ENCODE measurements at regions not wholly inside any gene's neighbourhood (a gene's known extent, or its start where the extent isn't known, plus 50 kb on each side); places are given as distances from the start of the nearest gene placed in this dataset.

DNA sequence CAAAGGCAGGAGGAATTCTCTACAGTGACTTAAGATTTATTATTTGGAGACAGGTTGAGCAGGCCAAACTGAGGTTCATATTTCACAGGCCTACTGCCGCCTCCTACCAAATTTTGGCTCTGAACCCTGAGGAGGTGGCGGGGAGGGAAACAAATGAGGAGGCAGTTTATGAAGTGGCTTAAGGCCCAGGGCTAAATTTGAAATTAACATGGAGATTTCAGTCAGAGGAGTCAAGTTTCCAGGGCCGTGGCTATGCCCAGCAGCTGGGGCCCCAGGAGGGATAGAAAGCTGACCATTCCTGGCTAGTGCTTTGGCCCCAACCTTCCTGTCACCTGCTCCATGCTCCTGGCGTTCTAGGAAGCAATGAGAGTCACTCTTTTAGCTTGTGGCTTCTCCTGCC, 73.4 kb upstream of the ARHGAP36 start:
- no peaks in the 10 kb centered on the region for H3K9me3 ChIP-seq (ENCODE audit: insufficient read depth, low read depth, low read length)
- no peaks in the 10 kb centered on the region for H4K20me1 ChIP-seq (ENCODE audit: insufficient read depth, low read length, poor library complexity, severe bottlenecking)
- no peak overlapping the region for H3K4me3 ChIP-seq (ENCODE audit: low read length, poor library complexity, severe bottlenecking)
- H3K36me3 ChIP-seq (ENCODE audit: insufficient read depth, low read length): no peaks in the 10 kb centered on the region
- H3K4me2 ChIP-seq (ENCODE audit: low read depth, low read length, poor library complexity, severe bottlenecking): no peak overlapping the region
- H3K9ac ChIP-seq (ENCODE audit: low read depth, low read length, poor library complexity, severe bottlenecking): no peak overlapping the region
- H3K4me1 ChIP-seq (ENCODE audit: insufficient read depth, low read length, poor library complexity, severe bottlenecking): no peaks in the 10 kb centered on the region
- H2AFZ ChIP-seq (ENCODE audit: low read length): no peak overlapping the region
- no peak for TF ChIP-seq EZH2phosphoT487 (IDR thresholded peaks at IDR 0.05; ENCODE audit: borderline replicate concordance)
- TF ChIP-seq CTCF (conservative IDR thresholded peaks at IDR 0.05; ENCODE audit: low read length): no peak
- H3K9me2 ChIP-seq (replicated peaks; ENCODE audit: low read depth, low read length): no peaks in the 10 kb centered on the region
- H3F3A ChIP-seq (ENCODE audit: low read depth): no peaks in the 10 kb centered on the region
- no peaks in the 10 kb centered on the region for H3K27me3 ChIP-seq (ENCODE audit: insufficient read depth, low read length, poor library complexity, severe bottlenecking)
- no peaks in the 10 kb centered on the region for H3K79me2 ChIP-seq (ENCODE audit: insufficient read depth, low read length)

DNA sequence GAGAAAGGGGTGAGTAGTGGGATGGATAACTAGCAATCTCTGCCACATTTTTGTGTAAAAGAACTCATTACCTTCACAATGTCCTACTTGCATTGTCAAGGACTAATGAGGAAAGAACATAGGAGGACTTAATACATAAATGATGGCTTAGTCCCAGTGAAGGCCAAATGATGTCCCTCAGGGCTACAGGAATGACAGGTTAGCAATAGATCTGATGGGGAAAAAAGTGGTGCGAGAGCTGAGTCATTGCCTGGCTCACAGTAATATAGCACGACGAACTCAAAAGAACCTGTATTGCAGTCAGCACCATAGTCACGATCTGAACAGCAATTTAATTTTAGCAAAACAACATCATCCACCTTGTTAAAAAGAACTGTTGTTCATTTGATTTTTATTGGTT, 70.9 kb upstream of the ARHGAP36 start:
- H3K9me3 ChIP-seq (ENCODE audit: insufficient read depth, low read depth, low read length): no peaks in the 10 kb centered on the region
- H3K4me3 ChIP-seq (ENCODE audit: low read length, poor library complexity, severe bottlenecking): no peak overlapping the region
- H3K36me3 ChIP-seq (ENCODE audit: insufficient read depth, low read length): no peaks in the 10 kb centered on the region
- no peak for TF ChIP-seq EZH2phosphoT487 (IDR thresholded peaks at IDR 0.05; ENCODE audit: borderline replicate concordance)
- no peak for TF ChIP-seq CTCF (conservative IDR thresholded peaks at IDR 0.05; ENCODE audit: low read length)
- no peaks in the 10 kb centered on the region for H3K27me3 ChIP-seq (ENCODE audit: insufficient read depth, low read length, poor library complexity, severe bottlenecking)
- H3K9me2 ChIP-seq (replicated peaks; ENCODE audit: low read depth, low read length): no peaks in the 10 kb centered on the region
- H4K20me1 ChIP-seq (ENCODE audit: insufficient read depth, low read length, poor library complexity, severe bottlenecking): no peaks in the 10 kb centered on the region
- H3K9ac ChIP-seq (ENCODE audit: low read depth, low read length, poor library complexity, severe bottlenecking): no peak overlapping the region
- no peaks in the 10 kb centered on the region for H3F3A ChIP-seq (ENCODE audit: low read depth)
- no peak overlapping the region for H3K4me2 ChIP-seq (ENCODE audit: low read depth, low read length, poor library complexity, severe bottlenecking)
- H2AFZ ChIP-seq (ENCODE audit: low read length): no peak overlapping the region
- H3K79me2 ChIP-seq (ENCODE audit: insufficient read depth, low read length): no peaks in the 10 kb centered on the region
- no peaks in the 10 kb centered on the region for H3K4me1 ChIP-seq (ENCODE audit: insufficient read depth, low read length, poor library complexity, severe bottlenecking)

DNA sequence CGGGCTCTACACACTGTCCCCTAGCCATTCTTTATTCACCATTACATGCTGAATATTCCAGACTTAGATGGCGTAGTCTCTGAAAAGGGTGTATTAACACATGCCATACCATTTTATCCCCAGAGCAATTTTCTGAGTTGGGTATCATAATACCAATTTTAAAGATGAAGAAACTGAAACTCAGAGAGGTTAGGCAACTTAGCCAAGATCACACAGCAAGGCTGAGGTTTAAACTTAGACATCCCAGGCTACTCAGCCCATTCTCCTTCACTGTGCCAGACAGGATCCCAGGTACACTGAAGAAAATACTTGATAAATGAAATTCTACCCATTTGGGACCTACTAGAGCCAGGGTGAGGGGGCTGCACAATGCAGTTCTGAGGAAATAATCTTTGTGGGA, 67.4 kb upstream of the ARHGAP36 start:
- Histone ChIP-seq H3K36me3 (ENCODE audit: insufficient read depth, low read length) (no peaks in the 10 kb centered on the region), H3K27me3 (ENCODE audit: insufficient read depth, low read length, poor library complexity, severe bottlenecking) (no peaks in the 10 kb centered on the region), H3K9me3 (ENCODE audit: insufficient read depth, low read depth, low read length) (no peaks in the 10 kb centered on the region), H3K9ac (ENCODE audit: low read depth, low read length, poor library complexity, severe bottlenecking) (no peak overlapping the region), H3K9me2 (replicated peaks; ENCODE audit: low read depth, low read length) (no peaks in the 10 kb centered on the region), H3K4me1 (ENCODE audit: insufficient read depth, low read length, poor library complexity, severe bottlenecking) (no peaks in the 10 kb centered on the region), H3K4me2 (ENCODE audit: low read depth, low read length, poor library complexity, severe bottlenecking) (no peak overlapping the region), H4K20me1 (ENCODE audit: insufficient read depth, low read length, poor library complexity, severe bottlenecking) (no peaks in the 10 kb centered on the region), H3F3A (ENCODE audit: low read depth) (no peaks in the 10 kb centered on the region), H2AFZ (ENCODE audit: low read length) (no peak overlapping the region), H3K4me3 (ENCODE audit: low read length, poor library complexity, severe bottlenecking) (no peak overlapping the region), H3K79me2 (ENCODE audit: insufficient read depth, low read length) (no peaks in the 10 kb centered on the region)
- TF ChIP-seq CTCF (conservative IDR thresholded peaks at IDR 0.05; ENCODE audit: low read length) (no peak), EZH2phosphoT487 (IDR thresholded peaks at IDR 0.05; ENCODE audit: borderline replicate concordance) (no peak)
